ENCODE measurements at regions not wholly inside any gene's neighbourhood (a gene's known extent, or its start where the extent isn't known, plus 50 kb on each side); places are given as distances from the start of the nearest gene placed in this dataset.

DNA sequence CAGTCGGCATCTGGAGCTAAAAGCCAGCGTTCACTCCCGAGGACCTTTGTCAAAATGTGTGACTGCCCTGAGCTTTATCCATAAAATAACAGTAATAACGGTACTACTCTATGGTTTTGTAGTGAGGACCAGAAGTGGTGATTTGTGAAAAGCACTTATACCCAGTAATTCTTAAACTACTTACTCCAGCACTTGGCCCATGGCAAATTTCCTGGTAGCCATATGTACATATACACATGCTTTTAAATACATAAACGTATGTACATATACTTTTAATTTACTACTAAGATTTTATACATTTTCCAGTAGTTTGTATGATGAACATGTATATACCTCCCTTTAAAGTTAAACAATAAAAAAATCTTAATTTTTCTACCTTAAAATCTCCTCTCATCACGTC, 163.8 kb upstream of the TMEM132C start:
- TF ChIP-seq, protein P1, sequence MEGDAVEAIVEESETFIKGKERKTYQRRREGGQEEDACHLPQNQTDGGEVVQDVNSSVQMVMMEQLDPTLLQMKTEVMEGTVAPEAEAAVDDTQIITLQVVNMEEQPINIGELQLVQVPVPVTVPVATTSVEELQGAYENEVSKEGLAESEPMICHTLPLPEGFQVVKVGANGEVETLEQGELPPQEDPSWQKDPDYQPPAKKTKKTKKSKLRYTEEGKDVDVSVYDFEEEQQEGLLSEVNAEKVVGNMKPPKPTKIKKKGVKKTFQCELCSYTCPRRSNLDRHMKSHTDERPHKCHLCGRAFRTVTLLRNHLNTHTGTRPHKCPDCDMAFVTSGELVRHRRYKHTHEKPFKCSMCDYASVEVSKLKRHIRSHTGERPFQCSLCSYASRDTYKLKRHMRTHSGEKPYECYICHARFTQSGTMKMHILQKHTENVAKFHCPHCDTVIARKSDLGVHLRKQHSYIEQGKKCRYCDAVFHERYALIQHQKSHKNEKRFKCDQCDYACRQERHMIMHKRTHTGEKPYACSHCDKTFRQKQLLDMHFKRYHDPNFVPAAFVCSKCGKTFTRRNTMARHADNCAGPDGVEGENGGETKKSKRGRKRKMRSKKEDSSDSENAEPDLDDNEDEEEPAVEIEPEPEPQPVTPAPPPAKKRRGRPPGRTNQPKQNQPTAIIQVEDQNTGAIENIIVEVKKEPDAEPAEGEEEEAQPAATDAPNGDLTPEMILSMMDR (IDR thresholded peaks at IDR 0.05; ENCODE audit: poor library complexity, severe bottlenecking) = no peak
- no peak for TF ChIP-seq EP300 (conservative IDR thresholded peaks at IDR 0.05; ENCODE audit: poor library complexity, severe bottlenecking)
- TF ChIP-seq EZH2 (IDR thresholded peaks at IDR 0.05; ENCODE audit: borderline replicate concordance, insufficient read depth, low read length, poor library complexity, severe bottlenecking) = no peak
- TF ChIP-seq POLR2AphosphoS5 (IDR thresholded peaks at IDR 0.05) = no peak
- TF ChIP-seq, protein P2, sequence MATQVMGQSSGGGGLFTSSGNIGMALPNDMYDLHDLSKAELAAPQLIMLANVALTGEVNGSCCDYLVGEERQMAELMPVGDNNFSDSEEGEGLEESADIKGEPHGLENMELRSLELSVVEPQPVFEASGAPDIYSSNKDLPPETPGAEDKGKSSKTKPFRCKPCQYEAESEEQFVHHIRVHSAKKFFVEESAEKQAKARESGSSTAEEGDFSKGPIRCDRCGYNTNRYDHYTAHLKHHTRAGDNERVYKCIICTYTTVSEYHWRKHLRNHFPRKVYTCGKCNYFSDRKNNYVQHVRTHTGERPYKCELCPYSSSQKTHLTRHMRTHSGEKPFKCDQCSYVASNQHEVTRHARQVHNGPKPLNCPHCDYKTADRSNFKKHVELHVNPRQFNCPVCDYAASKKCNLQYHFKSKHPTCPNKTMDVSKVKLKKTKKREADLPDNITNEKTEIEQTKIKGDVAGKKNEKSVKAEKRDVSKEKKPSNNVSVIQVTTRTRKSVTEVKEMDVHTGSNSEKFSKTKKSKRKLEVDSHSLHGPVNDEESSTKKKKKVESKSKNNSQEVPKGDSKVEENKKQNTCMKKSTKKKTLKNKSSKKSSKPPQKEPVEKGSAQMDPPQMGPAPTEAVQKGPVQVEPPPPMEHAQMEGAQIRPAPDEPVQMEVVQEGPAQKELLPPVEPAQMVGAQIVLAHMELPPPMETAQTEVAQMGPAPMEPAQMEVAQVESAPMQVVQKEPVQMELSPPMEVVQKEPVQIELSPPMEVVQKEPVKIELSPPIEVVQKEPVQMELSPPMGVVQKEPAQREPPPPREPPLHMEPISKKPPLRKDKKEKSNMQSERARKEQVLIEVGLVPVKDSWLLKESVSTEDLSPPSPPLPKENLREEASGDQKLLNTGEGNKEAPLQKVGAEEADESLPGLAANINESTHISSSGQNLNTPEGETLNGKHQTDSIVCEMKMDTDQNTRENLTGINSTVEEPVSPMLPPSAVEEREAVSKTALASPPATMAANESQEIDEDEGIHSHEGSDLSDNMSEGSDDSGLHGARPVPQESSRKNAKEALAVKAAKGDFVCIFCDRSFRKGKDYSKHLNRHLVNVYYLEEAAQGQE (IDR thresholded peaks at IDR 0.05; ENCODE audit: borderline replicate concordance) = no peak
